HG02840 (cell line): ENCODE measurements at regions not wholly inside any gene's neighbourhood (a gene's known extent, or its start where the extent isn't known, plus 50 kb on each side); places are given as distances from the start of the nearest gene placed in this dataset.
"Not testable (repeated sequence)": the region's sequence is repeated elsewhere in the genome, so short reads cannot be mapped to it uniquely, and the experiment has no call there.

ENCODE experiments used
- ATAC-seq: cut with Tn5 transposase; IDR thresholded peaks from one replicate; pipeline ENCODE4 v1.9.1; 2021; ENCODE audit warnings: mild to moderate bottlenecking, moderate library complexity, moderate number of reproducible peaks; ENCODE audit not compliant: unreplicated experiment, low FRiP score

DNA sequence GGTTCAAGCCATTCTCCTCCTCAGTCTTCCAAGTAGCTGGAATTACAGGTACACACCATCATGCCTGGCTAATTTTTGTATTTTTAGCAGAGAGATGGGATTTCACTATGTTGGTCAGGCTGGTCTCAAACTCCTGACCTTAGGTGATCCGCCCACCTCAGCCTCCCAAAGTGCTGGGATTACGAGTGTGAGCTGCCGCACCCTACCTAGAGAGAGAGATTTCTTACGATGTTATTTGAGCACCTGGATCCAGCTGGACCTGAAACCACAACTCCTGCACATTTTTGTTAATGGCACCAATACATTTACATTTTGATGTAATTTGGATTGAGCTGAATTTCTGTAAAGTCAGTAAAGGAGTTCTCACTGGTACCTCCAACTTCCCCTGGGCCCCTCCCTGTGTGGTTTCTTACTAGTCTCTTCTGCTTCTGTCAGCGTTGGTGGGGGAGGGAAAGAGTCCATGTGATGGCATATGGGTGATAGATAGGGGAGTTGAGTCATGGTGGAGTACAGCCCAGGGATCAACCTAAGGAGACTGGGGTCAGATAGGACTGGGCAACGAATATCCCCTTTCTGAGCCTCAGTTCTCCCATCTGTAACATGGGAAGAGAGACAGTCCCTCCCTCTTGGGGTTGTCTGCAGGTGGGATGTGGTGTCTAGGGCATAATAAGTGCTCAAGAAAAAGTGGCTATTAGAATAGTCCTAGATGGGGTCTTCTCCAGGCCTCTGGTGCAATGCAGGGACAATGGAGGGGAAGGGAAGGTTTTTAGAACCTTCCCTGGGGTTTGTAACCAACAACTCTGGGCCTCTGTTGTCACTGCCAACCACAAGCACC is 83.3 kb upstream of the MED13L start:
- no peak for ATAC-seq

DNA sequence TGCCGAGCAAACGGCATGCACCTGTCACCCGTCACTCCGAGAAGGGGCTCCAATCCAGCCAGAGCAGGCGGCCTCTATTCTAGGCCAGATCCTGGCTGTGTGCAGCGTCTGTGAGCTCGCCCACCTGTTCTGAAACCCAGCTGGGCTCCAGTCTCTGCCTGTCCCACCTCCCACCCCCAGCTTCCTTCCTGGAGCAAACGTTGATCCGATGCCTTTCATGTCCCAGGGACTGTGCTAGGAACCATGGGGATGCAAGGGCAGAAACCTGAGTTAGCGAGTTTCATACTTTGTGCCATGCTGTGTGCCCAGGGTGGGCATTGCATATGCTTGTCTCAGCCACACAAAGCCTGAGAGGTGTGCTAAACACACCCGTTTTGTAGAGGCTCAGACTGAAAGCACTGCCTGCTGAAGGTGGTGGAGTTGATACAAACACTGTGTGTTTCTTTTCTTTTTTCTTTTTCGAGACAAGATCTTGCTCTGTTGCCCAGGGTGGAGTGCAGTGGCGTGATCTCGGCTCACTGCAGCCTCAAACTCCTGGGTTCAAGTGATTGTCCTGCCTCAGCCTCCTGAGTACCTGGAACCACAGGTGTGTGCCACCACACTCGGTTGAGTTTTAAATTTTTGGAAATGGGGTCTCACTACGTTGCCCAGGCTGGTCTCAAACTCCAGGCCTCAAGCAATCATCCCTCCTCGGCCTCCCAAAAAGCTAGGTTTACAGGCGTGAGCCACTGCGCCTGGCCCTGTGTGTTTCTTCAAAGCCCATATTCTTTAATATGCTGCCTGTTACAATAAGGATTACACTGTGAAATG is 84.1 kb upstream of the MED13L start:
- no peak for ATAC-seq

DNA sequence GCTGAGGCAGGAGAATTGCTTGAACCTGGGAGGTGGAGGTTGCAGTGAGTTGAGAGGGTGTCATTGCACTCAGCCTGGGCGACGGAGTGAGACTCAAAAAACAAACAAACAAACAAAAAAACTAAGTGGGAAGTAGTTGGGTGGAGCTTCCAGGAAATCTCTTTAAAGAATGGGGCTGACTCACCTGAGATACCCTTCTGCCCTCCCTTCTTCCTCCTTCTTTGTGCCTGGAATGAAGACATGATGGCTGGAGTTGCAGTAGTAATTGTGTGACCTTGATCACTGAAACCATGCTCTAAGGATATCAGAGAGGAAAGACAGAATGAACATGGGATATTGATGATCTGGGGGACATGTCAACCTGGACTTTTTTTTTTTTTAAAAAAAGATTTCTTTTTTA is 87.6 kb upstream of the MED13L start:
- no peak for ATAC-seq

DNA sequence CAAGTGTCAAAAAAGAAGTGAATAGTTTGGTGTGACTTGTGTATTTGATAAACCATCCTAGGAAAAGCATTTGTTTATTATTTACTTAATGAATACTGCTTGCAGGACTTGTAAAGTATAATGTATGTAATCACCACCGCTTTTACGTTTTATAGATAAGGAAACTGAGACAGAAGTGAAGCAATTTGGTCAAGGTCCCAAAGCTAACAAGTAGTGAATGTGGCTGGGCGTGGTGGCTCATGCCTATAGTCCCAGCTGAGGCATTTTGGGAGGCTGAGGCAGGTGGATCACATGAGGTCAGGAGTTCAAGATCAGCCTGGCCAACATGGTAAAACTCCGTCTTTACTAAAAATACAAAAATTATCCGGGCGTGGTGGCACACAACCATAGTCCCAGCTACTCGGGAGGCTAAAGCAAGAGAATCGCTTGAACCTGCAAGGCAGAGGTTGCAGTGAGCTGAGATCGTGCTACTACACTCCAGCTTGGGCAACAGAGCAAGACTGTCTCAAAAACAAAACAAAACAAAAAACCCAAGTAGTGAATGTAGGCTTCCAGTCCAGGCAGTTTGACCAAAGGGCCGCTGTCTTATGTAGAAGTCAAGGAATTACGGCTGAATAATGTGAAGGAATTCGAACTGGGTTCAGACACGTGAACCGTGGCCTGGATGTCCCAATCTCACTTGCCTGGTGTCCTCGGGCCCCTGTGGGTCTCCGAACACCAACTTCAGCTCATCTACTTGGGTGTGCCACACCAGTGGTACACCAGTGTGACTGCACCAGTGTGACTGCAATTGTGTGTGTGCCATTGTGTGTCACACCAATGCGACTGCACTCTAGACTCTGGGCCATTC is 88.3 kb upstream of the MED13L start:
- no peak for ATAC-seq

DNA sequence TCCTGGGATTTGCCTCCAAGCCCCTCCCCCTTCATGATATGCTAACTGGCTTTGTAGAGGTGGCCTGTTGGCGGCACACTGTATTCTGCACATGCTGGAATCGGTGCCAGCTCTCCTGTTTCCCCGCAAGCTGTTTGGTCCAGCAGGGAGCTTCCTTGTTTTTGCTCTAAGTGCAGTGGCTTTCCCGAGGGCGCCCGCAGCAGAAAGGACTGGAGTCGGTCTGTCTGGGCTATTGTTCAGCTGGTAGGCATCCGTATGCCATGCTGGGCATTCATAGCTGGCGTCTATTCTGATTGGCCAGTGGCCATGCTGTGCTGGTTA is 88.9 kb upstream of the MED13L start:
- no peak for ATAC-seq

DNA sequence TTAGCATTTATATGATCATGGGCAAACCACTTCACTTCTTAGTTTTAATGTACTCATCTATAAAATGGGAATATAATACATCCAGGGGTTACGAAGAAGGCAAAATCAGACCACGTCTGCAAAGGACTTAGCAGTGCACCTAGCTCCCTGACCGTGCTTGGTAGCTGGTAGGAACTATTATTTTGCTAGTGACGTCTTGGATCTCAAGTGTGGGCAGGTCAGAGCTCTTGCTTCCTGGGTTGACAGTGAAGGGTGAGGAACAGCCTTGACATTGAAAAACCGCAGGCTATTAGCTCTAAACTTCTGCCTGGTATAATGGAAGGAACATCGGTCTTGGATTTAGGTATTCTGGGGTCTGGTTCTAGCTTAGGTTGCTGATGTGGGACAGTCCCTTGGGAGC is 89.3 kb upstream of the MED13L start:
- no peak for ATAC-seq

DNA sequence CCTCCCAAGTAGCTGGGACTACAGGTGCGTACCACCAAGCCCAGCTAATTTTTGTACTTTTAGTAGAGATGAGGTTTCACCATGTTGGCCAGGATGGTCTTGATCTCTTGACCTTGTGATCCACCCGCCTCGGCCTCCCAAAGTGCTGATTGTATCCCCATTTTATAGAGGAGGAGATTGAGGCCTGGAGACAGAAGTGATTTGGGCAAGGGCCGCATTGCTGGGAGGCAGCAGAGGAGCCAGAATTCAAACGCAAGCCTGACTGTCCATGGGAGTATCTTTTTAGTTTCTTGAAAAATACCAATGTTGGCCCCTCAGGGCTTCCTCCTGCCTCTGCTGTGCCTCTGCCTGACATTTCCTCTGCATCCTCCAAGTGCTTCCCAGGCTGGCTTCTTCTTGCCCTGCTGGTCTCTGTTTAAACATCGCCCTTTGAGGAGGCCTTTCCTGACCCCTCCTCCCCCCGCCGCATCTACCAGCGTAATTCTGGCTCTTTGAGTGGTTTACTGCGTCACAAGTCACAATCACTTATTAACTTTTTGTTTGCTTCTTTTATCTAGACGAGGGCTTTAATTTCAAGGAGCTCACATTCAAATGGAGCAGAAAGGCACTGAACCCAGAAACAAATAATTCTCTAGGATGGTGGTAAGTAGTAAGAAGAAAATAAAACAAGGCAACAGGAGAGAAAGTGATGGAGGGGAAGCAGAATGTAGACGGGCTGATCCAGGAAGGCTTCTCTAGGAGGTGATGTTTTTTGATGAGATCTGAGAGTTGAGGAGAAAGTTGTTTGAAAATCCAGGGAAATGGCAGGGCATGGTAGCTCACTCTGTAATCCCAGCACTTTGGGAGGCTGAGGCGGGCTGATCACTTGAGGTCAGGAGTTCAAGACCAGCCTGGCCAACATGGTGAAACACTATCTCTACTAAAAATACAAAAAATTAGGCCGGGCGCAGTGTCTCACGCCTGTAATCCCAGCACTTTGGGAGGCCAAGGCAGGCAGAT is 91.0 kb upstream of the MED13L start:
- ATAC-seq, result no peak

DNA sequence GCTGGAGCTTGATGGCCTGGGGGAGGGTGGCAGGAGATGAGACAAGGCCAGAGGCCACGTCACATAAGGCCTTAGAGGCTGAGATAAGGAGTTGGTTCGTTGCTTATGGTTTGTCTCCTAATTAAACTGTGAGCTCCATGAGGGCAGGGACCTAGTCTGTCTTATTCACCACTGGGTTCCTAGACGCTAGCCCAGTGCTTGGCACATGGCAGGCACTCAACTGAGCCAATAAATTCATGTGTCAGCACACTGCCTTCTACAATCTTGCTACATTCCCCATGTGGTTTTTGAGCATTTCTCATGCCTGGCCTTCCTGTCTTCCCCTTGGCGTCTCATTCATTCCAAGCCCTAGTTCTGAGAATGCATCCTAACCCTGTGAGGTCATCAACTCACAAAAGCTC is 92.5 kb upstream of the MED13L start:
- ATAC-seq, result no peak

DNA sequence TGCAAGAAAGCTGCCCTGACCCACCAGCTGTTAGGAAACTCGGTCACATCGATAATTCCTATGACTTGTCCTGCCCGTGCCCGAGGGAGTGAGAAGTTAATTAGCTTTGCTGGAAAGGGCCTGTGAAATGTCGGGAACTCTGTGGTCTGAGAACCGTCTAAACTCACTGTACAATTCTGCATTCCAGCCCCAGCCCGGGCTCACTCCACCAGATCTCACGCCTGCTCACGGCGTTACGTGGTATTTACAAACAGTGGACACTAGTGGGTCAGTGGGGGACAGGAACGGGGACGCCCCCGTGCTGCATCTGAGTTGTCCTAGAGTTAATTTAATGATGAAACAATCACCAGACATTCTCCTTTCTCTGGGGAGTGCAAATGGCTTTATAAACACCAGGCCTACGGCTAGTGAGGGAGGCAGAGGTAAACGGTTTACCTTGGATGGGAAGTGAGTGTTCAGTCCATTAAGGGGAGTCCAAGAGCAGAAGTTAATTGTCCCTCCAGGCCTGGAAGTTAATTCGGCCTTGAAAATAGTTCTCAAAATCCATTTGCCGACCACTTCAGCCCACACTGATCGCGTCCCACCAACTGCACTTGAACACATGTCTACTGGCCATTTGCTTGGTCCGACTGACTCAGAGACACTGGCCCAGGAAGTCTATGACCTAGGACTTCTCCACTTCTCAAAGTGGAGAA is 93.5 kb upstream of the MED13L start:
- ATAC-seq, result no peak

DNA sequence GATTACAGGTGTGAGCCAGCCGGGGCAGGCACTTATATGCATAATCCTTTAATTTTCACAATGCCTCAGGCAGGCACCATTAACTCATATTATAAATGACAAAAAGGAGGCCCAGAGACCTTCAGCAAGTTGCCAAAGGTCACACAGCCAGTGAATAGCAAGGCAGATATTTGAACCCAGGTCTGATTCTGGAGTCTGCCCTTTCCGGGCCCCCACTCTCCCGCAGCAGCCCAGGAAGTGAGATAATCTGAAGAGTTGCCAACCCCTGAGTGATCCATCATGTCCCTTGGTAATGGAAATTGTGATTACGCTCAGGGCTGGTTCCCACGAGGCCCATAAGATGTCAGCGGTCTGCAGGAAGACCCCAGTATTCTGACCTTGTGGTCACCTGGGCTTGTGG is 95.3 kb upstream of the MED13L start:
- no peak for ATAC-seq

DNA sequence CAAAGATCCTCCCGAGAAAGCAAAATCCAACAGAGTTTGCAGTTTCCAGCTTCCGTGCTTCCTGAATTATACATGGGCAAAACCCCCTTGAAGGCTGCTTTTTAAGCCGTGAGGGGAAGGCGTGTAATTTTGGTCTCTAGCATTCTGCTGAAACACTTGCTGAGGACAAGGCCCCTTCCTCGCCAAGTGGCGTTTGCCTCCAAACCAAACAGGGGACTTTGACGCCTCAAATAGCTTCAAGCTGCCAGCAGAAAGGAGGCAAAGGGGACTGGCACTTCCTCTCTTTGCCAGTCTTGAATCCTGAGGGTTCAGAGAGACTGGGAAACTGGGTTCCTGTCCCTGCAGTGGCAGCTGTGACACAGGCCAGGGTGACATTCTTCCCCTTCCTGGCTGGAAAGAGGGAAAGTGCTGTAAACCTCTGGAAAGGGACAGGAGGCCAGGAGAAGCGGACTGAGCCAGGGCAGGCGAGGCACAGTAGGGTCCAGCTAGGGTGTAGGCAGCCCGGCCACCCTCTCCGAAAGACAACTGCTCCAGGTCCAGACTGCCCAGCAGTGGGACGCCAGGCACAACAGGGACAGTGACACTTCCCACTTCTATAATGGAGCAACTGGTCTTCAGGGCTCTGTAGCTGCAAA is 96.2 kb upstream of the MED13L start:
- ATAC-seq, result no peak

DNA sequence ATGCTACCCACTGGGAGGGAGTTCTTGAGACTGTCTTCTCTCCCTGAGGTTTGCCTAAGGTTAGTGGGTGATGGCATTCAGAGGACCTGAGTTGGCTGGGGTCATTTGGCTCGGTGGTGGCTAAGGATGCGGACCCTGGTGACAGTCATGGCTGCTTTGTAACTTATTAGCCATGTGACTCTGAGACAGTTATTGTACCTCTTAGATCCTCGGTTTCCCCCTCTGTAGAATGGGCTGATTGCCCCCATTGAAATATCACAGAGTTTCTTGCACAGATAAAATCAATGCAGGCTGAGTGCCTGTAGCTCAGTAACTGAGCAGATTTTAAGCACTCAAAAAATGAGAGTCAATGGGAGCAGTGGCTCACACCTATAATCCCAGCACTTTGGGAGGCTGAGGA is 96.7 kb upstream of the MED13L start:
- no peak for ATAC-seq

DNA sequence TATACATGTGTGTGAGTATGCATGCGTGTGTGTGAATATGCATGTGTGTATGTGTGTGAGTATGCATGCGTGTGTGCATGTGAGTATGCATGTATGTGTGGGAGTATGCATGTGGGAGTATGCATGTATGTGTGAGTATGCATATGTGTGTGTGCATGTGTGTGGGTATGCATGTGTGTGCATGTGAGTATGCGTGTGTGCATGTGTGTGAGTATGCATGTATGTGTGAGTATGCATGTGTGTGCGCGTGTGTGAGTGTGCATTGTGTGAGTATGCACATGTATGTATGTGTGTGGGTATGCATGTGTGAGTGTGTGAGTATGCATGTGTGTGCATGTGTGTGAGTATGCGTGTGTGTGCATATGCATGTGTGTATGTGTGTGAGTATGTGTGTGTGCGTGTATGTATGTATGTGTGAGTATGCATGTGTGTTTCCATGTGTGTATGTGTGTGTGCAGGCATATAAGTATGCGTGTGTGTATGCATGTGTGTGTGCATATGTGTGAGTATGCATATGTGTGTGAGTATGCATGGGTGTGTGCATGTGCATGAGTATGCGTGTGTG is 97.9 kb upstream of the MED13L start:
- no peak for ATAC-seq

DNA sequence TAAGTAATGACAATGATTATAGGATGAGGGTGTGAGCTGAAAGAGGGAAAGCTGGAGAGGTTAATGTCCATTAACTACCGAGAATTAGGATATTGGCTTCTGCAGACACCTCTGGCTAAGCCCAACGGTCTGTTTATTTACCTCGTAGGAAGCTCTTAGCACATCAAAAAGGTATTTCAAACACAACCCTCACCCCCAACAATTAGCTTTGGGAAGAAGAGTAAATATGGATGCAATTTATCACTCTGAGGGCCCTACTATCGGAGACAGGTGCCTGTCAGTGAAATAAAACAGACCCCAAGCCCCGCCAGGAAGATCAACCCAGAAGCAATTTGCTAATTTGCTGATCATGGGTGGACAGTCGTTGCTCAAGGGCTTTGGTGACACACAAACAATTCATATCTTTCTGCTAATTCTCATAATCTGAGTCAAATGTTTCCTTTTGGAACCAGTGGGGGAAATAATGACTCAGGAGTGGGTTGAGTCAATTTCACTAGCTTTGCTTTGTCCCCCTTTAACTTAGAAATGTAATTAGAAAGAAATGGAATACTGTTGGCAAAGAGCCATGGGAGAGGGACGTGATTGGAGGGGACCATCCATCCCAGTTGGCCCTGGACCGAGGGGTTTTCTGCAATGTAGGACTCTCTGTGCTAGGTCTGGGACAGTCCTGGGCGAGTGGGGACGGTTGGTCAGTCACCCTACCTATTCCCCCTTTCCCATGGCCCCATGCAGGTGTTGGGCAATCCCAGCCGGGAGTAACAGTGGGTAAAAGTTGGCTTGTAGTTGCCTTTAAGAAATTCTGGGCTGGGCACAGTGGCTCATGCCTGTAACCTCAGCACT is 99.1 kb upstream of the MED13L start:
- ATAC-seq, result no peak

DNA sequence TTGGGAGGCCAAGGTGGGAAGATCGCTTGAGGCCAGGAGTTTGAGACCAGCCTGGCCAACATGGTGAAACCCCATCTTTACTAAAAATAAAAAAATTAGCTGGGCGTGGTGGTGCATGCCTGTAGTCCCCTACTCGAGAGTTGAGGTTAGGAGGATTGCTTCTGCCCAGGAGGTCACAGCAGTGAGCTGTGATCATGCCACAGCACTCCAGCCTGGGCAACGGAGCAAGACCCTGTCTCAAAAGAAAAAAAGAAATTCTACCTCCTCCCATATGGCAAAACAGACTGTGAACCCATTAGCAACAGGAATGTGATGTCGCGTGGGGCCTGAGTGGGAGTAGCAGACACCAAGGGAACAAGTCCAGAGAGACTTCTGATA is 99.7 kb upstream of the MED13L start:
- ATAC-seq, result not testable (repeated sequence)

DNA sequence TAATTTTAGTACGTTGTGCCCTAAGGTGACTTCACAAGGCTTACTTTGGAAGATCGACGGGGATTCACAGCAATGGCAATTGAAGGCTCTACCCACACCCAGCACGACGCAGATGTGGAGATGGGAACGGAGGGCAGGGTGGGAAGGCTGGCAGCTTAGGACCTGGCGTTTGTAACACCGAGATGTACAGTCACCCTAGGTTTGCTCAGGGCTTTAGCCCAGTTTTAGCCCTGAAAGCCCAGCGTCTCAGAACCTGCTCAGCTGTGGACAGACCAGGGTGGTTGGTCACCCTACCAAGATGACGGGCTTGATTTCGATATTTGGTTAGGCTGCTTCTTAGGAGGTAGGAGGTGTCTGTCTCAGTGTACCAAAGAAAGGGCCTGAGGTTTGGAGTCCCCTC is 100.5 kb upstream of the MED13L start:
- ATAC-seq, result no peak

DNA sequence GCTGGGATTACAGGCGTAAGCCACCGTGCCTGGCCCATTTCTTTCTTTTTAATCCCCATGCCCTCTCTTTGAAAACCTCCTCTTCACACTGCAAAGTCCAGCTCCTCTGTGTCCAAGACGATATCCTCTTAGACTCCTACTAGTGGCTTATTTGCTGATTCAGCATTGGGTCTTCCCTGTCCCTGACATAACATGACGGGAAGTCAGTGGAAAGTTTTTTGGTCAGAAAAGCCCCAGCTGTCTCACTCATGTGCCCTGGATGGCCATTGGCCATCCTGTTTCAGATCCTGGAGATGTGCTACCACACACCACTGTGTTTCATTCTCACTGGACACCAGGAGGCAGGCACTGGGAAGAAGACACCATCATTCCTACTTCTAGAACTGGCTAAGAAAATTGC is 102.6 kb upstream of the MED13L start:
- no peak for ATAC-seq

DNA sequence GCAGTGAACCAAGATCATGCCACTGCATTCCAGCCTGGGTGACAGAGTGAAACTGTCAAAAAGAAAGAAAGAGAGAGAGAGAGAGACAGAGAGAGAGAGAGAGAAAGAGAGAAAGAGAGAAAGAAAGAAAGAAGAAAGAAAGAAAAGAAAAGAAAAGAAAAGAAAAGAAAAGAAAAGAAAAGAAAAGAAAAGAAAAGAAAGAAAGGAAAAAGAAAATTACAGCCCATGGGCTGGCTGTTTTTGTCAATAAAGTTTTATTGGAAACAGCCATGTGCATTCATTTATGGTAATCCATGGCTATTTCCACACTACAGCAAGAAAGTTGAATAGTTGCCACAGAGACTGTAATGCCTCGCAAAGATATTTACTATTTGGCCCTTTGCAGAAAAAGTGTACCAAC is 103.2 kb upstream of the MED13L start:
- not testable (repeated sequence) for ATAC-seq
